Epithelial cell of proximal tubule (primary cell): ENCODE measurements at regions not wholly inside any gene's neighbourhood (a gene's known extent, or its start where the extent isn't known, plus 50 kb on each side); places are given as distances from the start of the nearest gene placed in this dataset.

Experiments
- DNase-seq: peaks from one replicate; pipeline ENCODE4 v3.0.0-alpha.2; 2011; ENCODE audit warnings: low read depth
- H3K4me3 ChIP-seq: 2 replicates; pipeline ENCODE4 v1.5.1; 2011; ENCODE audit warnings: low read depth, mild to moderate bottlenecking, low read length
- CTCF ChIP-seq: conservative IDR thresholded peaks from 2 replicates; pipeline ENCODE4 v1.5.1; 2012; ENCODE audit warnings: low read depth, mild to moderate bottlenecking, low read length

- no peak for TF ChIP-seq CTCF
- no peak for DNase-seq
- H3K4me3 ChIP-seq, result no peak overlapping the region
Measured at GRCh38 chr9:81373294-81373693, 316.1 kb downstream of the TLE1 start.

- DNase-seq, result no peak
- TF ChIP-seq CTCF, result no peak
- H3K4me3 ChIP-seq, result no peak overlapping the region
Measured at GRCh38 chr9:81372628-81373191, 316.6 kb downstream of the TLE1 start.

GRCh38 chr9:81371824-81372223 is 317.5 kb downstream of the TLE1 start:
- DNase-seq, result no peak
- TF ChIP-seq CTCF, result no peak

GRCh38 chr9:81370650-81371049 is 318.7 kb downstream of the TLE1 start:
- no peak overlapping the region for H3K4me3 ChIP-seq
- no peak for TF ChIP-seq CTCF
- DNase-seq, result no peak

More at GRCh38 chr9:81371824-81372223, 317.5 kb downstream of the TLE1 start:
- H3K4me3 ChIP-seq, result no peak overlapping the region

GRCh38 chr9:81370096-81370495 is 319.3 kb downstream of the TLE1 start:
- H3K4me3 ChIP-seq, result no peak overlapping the region
- no peak for TF ChIP-seq CTCF
- DNase-seq, result no peak

GRCh38 chr9:81369121-81369520 is 320.2 kb downstream of the TLE1 start:
- H3K4me3 ChIP-seq, result no peak overlapping the region
- no peak for TF ChIP-seq CTCF
- no peak for DNase-seq

GRCh38 chr9:81363916-81364480 is 325.3 kb downstream of the TLE1 start:
- no peak overlapping the region for H3K4me3 ChIP-seq
- no peak for TF ChIP-seq CTCF
- DNase-seq, result no peak
